Gastrocnemius medialis (tissue), 4 donors: ENCODE measurements at regions not wholly inside any gene's neighbourhood (a gene's known extent, or its start where the extent isn't known, plus 50 kb on each side); places are given as distances from the start of the nearest gene placed in this dataset.

ENCODE experiments used
- ATAC-seq, 2 donors: fragments of 150-250 bp; one replicate each; pipeline ENCODE4 v1.9.1; 2016
- DNase-seq, 2 donors: peaks; one replicate each; pipeline ENCODE4 v3.0.0-alpha.2; 2019
- H3K27ac ChIP-seq, 4 donors: fragments of 200-600 bp; sonication (generic); 1 replicate in 1 of 4; 2 replicates in 3 of 4; pipeline ENCODE4 v1.5.1; 2016 to 2018; ENCODE audit warnings: mild to moderate bottlenecking in 2 of 4, moderate library complexity in 1 of 4
- H3K27me3 ChIP-seq, 3 donors: fragments of 200-600 bp; sonication (generic) in 2 of 3; 1 replicate in 1 of 3; 2 replicates in 2 of 3; pipeline versions ENCODE4 v1.5.1 to v1.6.0; 2016 to 2019; ENCODE audit warnings: mild to moderate bottlenecking in 1 of 3, moderate library complexity in 1 of 3
- H3K36me3 ChIP-seq, 2 donors: fragments of 200-600 bp; sonication (generic) in 1 of 2; one replicate each; pipeline ENCODE4 v1.5.1; 2017 to 2018
- H3K4me1 ChIP-seq, 2 donors: fragments of 200-600 bp; sonication (generic) in 1 of 2; one replicate each; pipeline ENCODE4 v1.5.1; 2016 to 2017; ENCODE audit warnings: mild to moderate bottlenecking in 2 of 2
- H3K4me3 ChIP-seq, 4 donors: fragments of 200-600 bp; sonication (generic) in 3 of 4; 1 replicate in 1 of 4; 2 replicates in 3 of 4; pipeline ENCODE4 v1.5.1; 2016 to 2019; ENCODE audit warnings: mild to moderate bottlenecking in 2 of 4
- H3K9me3 ChIP-seq, 3 donors: fragments of 200-600 bp; sonication (generic) in 2 of 3; 1 replicate in 1 of 3; 2 replicates in 2 of 3; pipeline ENCODE4 v1.5.1; 2016 to 2019
- POLR2A ChIP-seq, 2 donors: fragments of 450-650 bp; IDR thresholded peaks; one replicate each; pipeline ENCODE4 v1.6.1; 2017; ENCODE audit warnings: antibody characterized with exemption in 2 of 2, mild to moderate bottlenecking in 2 of 2, moderate library complexity in 2 of 2
- in situ Hi-C, 4 donors: fragments of 200-750 bp; cut with MboI; loops; one replicate each; pipeline versions ENCODE4 v1.15.0 to v1.8.0; 2017; ENCODE audit warnings: low sequenced_read_pairs in 4 of 4
- intact Hi-C: fragments of 100-400 bp; cut with DNase I; formaldehyde crosslinking; loops from one replicate; pipeline ENCODE4 v1.15.1; 2023; ENCODE audit warnings: low total_unique reads
- TF ChIP-seq, protein P1 (sequence below), 5 experiments: fragments of 450-650 bp in 3 of 5; fragments of 200-600 bp in 2 of 5; sonication (generic) in 2 of 5; IDR thresholded peaks in 4 of 5; conservative IDR thresholded peaks in 1 of 5; 1 replicate in 4 of 5; 2 replicates in 1 of 5; pipeline ENCODE4 v1.5.1; 2016 to 2019; ENCODE audit warnings: antibody characterized with exemption in 5 of 5, mild to moderate bottlenecking in 3 of 5, moderate library complexity in 3 of 5

DNA sequence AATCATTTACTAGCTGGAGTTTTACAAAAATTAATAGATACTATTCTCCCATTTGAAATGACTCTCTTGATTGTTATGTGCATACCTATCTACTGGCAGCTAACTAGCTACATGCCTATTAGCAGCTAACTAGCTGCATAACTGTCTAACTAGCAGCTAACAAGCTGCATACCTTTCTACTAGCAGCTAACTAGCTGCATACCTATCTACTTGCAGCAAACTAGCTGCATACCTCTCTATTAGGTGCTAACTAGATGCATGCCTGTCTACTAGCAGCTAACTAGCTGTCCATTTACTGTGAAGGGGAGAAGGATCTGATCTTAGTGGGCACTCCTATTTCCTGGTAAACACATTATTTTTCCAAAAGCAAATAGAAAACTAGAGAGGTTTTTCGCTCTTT lies 439.4 kb upstream of the PFKP start:
- Histone ChIP-seq H3K27me3 (no peaks in the 10 kb centered on the region), H3K9me3 (no peaks in the 10 kb centered on the region), H3K36me3 (no peaks in the 10 kb centered on the region), H3K4me3 (no peak overlapping the region), H3K27ac (no peak overlapping the region), H3K4me1 (no peaks in the 10 kb centered on the region)
- DNase-seq (no peak), ATAC-seq (no peak)
- TF ChIP-seq, protein P1, sequence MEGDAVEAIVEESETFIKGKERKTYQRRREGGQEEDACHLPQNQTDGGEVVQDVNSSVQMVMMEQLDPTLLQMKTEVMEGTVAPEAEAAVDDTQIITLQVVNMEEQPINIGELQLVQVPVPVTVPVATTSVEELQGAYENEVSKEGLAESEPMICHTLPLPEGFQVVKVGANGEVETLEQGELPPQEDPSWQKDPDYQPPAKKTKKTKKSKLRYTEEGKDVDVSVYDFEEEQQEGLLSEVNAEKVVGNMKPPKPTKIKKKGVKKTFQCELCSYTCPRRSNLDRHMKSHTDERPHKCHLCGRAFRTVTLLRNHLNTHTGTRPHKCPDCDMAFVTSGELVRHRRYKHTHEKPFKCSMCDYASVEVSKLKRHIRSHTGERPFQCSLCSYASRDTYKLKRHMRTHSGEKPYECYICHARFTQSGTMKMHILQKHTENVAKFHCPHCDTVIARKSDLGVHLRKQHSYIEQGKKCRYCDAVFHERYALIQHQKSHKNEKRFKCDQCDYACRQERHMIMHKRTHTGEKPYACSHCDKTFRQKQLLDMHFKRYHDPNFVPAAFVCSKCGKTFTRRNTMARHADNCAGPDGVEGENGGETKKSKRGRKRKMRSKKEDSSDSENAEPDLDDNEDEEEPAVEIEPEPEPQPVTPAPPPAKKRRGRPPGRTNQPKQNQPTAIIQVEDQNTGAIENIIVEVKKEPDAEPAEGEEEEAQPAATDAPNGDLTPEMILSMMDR (IDR thresholded peaks at IDR 0.05 in 4 of 5, conservative IDR thresholded peaks at IDR 0.05 in 1 of 5): no peak
- TF ChIP-seq POLR2A (IDR thresholded peaks at IDR 0.05): no peak
- in situ Hi-C loops (no loop called here), intact Hi-C loops (loop anchor here (5.0 kb wide), 1 partner anchor 249 kb away; no protein-coding TSS in a partner anchor)

DNA sequence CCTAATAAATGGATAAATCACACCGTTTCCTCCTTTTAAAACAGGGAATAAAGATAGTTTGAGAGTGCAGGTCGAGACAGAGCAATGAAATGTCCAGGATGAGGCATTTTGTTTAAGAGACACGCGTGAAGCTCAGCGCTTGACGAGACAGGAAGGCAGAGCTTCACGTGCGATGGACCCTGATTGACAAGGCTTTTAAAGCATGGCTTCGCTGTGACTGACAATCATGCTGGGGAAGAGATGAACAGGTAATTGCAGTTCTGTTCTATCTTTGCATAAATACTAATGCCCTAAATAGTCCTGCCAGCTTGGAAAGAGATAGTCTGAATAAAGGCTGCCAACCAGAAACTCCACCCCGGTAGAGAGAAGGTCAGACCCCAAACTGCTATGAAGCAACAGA lies 442.3 kb upstream of the PFKP start:
- in situ Hi-C loops (no loop called here), intact Hi-C loops (loop anchor here (5.0 kb wide), 1 partner anchor 252 kb away; no protein-coding TSS in a partner anchor)
- TF ChIP-seq, protein P1 (IDR thresholded peaks at IDR 0.05 in 4 of 5, conservative IDR thresholded peaks at IDR 0.05 in 1 of 5): no peak
- TF ChIP-seq POLR2A (IDR thresholded peaks at IDR 0.05): no peak
- ATAC-seq (no peak), DNase-seq (no peak)
- Histone ChIP-seq H3K27me3 (no peaks in the 10 kb centered on the region), H3K36me3 (no peaks in the 10 kb centered on the region), H3K4me1 (no peaks in the 10 kb centered on the region), H3K4me3 (no peak overlapping the region), H3K9me3 (no peaks in the 10 kb centered on the region), H3K27ac (no peak overlapping the region)

DNA sequence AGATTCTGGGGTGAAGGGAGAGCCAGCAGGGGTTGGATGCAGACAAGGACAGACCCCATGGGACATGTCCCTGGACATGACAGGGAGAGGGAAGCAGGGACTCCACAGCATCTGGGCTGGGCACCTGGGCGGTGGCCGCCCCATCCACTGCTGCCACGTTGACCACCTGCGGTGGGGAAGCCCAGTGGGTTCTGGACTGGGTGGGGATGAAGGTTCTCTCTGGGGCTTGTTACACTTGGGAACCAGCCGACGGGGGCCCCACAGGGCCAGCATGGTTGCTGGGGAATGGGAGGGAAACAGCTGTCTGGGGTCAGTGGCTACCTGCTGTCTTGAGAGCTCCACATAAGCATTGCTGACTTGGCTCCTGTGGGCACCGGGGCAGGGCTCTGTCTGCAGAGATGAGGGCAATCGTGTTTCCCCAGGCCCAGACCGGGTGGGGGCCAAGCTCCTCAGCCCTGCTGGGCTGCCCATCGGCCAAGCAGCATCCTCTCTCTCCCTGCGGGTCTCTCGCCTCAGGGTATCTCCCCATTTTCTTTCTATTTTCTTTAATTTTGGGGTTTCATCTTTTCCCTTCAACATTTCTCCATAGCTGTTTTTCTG lies 443.6 kb upstream of the PFKP start:
- Histone ChIP-seq H3K27me3 (no peaks in the 10 kb centered on the region), H3K36me3 (no peaks in the 10 kb centered on the region), H3K4me1 (no peaks in the 10 kb centered on the region), H3K4me3 (no peak overlapping the region), H3K9me3 (no peaks in the 10 kb centered on the region), H3K27ac (no peak overlapping the region)
- no peak for TF ChIP-seq POLR2A (IDR thresholded peaks at IDR 0.05)
- TF ChIP-seq, protein P1 (IDR thresholded peaks at IDR 0.05 in 4 of 5, conservative IDR thresholded peaks at IDR 0.05 in 1 of 5): no peak
- DNase-seq (no peak), ATAC-seq (no peak)
- in situ Hi-C loops: no loop called here
- intact Hi-C loops: no loop called here

DNA sequence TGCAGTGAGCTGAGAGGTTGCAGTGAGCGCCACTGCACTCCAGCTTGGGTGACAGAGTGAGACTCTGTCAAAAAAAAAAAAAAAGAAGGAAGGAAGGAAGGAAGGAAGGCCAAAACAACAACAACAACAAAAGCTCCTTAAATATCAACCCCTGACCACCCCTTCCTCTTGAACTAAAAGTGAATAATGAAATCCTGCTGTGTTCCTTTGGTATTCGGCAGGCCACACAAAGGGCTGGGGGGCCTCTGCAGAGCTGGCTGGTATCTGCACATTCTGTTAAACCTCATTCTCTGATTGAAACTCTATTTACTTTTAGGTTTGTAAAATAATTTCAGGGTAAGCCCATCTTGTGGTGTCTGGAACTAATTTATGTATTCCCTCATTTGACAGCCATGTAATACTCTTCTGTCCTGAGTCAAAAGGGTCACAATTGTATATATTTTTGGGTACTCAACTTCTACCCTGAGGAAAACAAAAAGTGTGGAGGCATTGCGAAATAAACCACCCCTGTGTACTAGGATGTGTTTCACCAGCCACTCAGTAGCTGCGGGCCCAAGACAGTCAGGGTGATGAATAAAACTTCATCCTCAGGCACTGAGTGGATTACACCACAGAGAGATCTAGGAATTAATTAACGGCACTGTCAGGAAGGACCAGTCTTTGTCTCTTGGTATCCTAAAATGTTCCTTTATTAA lies 446.4 kb upstream of the PFKP start:
- Histone ChIP-seq H3K9me3 (no peaks in the 10 kb centered on the region), H3K4me1 (no peaks in the 10 kb centered on the region), H3K27ac (no peak overlapping the region), H3K4me3 (no peak overlapping the region), H3K27me3 (no peaks in the 10 kb centered on the region), H3K36me3 (no peaks in the 10 kb centered on the region)
- in situ Hi-C loops: no loop called here
- intact Hi-C loops: no loop called here
- DNase-seq: no peak
- ATAC-seq: no peak
- TF ChIP-seq, protein P1 (IDR thresholded peaks at IDR 0.05 in 4 of 5, conservative IDR thresholded peaks at IDR 0.05 in 1 of 5): no peak
- TF ChIP-seq POLR2A (IDR thresholded peaks at IDR 0.05): no peak
